Body of pancreas (tissue), 4 donors: ENCODE measurements at regions not wholly inside any gene's neighbourhood (a gene's known extent, or its start where the extent isn't known, plus 50 kb on each side); places are given as distances from the start of the nearest gene placed in this dataset.

Source experiments
- ATAC-seq: fragments of 150-250 bp; one replicate; pipeline ENCODE4 v1.9.1; 2016
- DNase-seq, 4 donors: peaks; one replicate each; pipeline ENCODE4 v3.0.0-alpha.2; 2019
- H3K27ac ChIP-seq, 4 donors: fragments of 200-600 bp; sonication (generic); 1 replicate in 3 of 4; 2 replicates in 1 of 4; pipeline versions ENCODE4 v1.5.1 to v1.6.1; 2016 to 2019; ENCODE audit warnings: mild to moderate bottlenecking in 1 of 4, mixed read lengths in 1 of 4, moderate library complexity in 1 of 4
- H3K27me3 ChIP-seq, 2 donors: fragments of 200-600 bp; sonication (generic); one replicate each; pipeline ENCODE4 v1.6.0; 2016; ENCODE audit warnings: mild to moderate bottlenecking in 1 of 2
- H3K36me3 ChIP-seq, 2 donors: fragments of 200-600 bp; sonication (generic); replicated peaks in 1 of 2; 2 replicates each; pipeline ENCODE4 v1.5.1; 2016; ENCODE audit warnings: low read depth in 2 of 2; ENCODE audit not compliant: insufficient read depth in 1 of 2
- H3K4me1 ChIP-seq: fragments of 200-600 bp; sonication (generic); one replicate; pipeline ENCODE4 v1.6.0; 2016
- H3K4me3 ChIP-seq, 2 donors: fragments of 200-600 bp; sonication (generic); 1 replicate in 1 of 2; 2 replicates in 1 of 2; pipeline ENCODE4 v1.5.1; 2016 to 2019
- H3K9me3 ChIP-seq, 3 donors: fragments of 200-600 bp; sonication (generic); 1 replicate in 2 of 3; 2 replicates in 1 of 3; pipeline ENCODE4 v1.5.1; 2016
- POLR2A ChIP-seq, 3 donors: fragments of 450-650 bp; IDR thresholded peaks; one replicate each; pipeline ENCODE4 v1.6.1; 2016; ENCODE audit warnings: antibody characterized with exemption in 3 of 3, mild to moderate bottlenecking in 2 of 3
- WGBS, 2 donors: methylation state at CpG; one replicate each; pipeline ENCODE4 v1.1.5; 2017; 5-methylcytosine and 5-hydroxymethylcytosine counted together
- intact Hi-C: fragments of 100-400 bp; cut with DNase I; formaldehyde crosslinking; loops from one replicate; pipeline ENCODE4 v1.15.1; 2023
- TF ChIP-seq, protein P1 (sequence below), 7 experiments: fragments of 450-650 bp in 4 of 7; fragments of 200-600 bp in 3 of 7; sonication (generic) in 3 of 7; IDR thresholded peaks; one replicate each; pipeline ENCODE4 v1.5.1; 2016 to 2019; ENCODE audit warnings: antibody characterized with exemption in 7 of 7

GRCh38 chr22:48520884-48521588, 1306.6 kb downstream of the BRD1 start:
- intact Hi-C loops, result no loop called here

DNA sequence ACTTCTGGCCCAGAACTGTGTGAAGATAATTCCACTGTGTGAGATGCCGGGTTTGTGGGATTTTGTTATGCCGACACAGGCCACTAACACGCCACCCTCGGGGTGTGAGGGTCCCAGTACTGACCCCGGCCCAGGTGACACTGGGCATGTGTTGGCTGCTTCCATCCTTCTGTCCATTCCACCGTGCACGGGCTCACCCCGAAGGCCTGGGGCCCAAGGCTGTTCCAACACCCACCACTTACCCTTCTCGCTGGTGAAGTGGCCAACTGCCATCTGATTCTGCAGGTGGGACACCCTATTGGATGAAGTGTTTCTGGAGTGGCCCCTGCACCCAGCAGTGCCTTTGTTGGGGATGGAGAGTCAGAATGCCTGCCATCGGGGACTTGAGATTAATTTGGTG, 1307.5 kb downstream of the BRD1 start:
- no peak for TF ChIP-seq POLR2A (IDR thresholded peaks at IDR 0.05)
- TF ChIP-seq, protein P1, sequence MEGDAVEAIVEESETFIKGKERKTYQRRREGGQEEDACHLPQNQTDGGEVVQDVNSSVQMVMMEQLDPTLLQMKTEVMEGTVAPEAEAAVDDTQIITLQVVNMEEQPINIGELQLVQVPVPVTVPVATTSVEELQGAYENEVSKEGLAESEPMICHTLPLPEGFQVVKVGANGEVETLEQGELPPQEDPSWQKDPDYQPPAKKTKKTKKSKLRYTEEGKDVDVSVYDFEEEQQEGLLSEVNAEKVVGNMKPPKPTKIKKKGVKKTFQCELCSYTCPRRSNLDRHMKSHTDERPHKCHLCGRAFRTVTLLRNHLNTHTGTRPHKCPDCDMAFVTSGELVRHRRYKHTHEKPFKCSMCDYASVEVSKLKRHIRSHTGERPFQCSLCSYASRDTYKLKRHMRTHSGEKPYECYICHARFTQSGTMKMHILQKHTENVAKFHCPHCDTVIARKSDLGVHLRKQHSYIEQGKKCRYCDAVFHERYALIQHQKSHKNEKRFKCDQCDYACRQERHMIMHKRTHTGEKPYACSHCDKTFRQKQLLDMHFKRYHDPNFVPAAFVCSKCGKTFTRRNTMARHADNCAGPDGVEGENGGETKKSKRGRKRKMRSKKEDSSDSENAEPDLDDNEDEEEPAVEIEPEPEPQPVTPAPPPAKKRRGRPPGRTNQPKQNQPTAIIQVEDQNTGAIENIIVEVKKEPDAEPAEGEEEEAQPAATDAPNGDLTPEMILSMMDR (IDR thresholded peaks at IDR 0.05), result no peak
- Histone ChIP-seq H3K9me3 (no peaks in the 10 kb centered on the region), H3K27ac (no peak overlapping the region), H3K27me3 (no peaks in the 10 kb centered on the region), H3K4me3 (no peak overlapping the region), H3K4me1 (no peaks in the 10 kb centered on the region), H3K36me3 (no peaks in the 10 kb centered on the region)
- intact Hi-C loops, result no loop called here
- DNase-seq, result no peak
- 53 to 59% methylated on average over 4 to 10 of the region's 10 CpGs for WGBS, 2 donors
- no peak for ATAC-seq

More at GRCh38 chr22:48520884-48521588, 1306.6 kb downstream of the BRD1 start:
- Histone ChIP-seq H3K27me3 (peaks cover 0 to 3% of the 10 kb centered on the region in 2 donors), H3K36me3 (no peaks in the 10 kb centered on the region), H3K4me3 (no peak overlapping the region), H3K9me3 (no peaks in the 10 kb centered on the region), H3K27ac (no peak overlapping the region), H3K4me1 (no peaks in the 10 kb centered on the region)
- TF ChIP-seq, protein P1 (IDR thresholded peaks at IDR 0.05), result no peak
- TF ChIP-seq POLR2A (IDR thresholded peaks at IDR 0.05), result no peak
- ATAC-seq (no peak), DNase-seq (no peak)
- 33 to 45% methylated on average over 10 to 13 of the region's 13 CpGs for WGBS, 2 donors

- Histone ChIP-seq H3K4me1 (no peaks in the 10 kb centered on the region), H3K36me3 (no peaks in the 10 kb centered on the region), H3K4me3 (no peak overlapping the region), H3K27ac (no peak overlapping the region), H3K9me3 (no peaks in the 10 kb centered on the region), H3K27me3 (no peaks in the 10 kb centered on the region)
- ATAC-seq, result no peak
- WGBS, 2 donors, result 37 to 48% methylated on average over 21 to 31 of the region's 35 CpGs
- TF ChIP-seq, protein P1 (IDR thresholded peaks at IDR 0.05), result peak in 5 of 7 experiments; percentile 11 to 36 (median 31)
- TF ChIP-seq POLR2A (IDR thresholded peaks at IDR 0.05), result no peak
- DNase-seq, result peak; percentile 19 to 49 (median 34)
- intact Hi-C loops, result no loop called here
Observed at GRCh38 chr22:48517039-48518030, 1310.3 kb downstream of the BRD1 start.

DNA sequence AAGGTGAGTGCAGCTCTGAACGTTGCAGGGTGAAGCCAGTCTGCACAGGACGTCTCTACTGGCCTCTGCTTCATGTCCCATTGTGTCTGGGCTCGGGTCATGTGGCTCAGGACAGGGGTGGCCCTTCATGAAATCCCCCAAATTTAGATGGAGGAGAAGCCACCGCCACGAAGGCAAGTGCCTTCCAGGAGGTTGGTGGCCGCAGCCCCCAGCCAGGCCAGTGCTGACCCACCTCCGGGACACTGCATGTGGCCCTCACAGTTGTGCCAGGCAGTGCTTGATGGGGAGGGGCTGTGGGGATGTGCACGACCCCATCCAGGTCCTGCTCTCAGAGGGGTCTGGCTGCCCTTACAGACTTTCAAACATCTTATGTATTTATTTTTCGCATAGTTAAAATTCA, 1311.1 kb downstream of the BRD1 start:
- no peak overlapping the region for H3K27ac ChIP-seq
- 50 to 64% methylated on average over 4 to 8 of the region's 9 CpGs for WGBS, 2 donors
- TF ChIP-seq POLR2A (IDR thresholded peaks at IDR 0.05), result no peak
- no peaks in the 10 kb centered on the region for H3K36me3 ChIP-seq
- H3K9me3 ChIP-seq, result no peaks in the 10 kb centered on the region
- ATAC-seq (no peak), DNase-seq (no peak)
- H3K4me3 ChIP-seq, result no peak overlapping the region
- intact Hi-C loops, result no loop called here
- H3K27me3 ChIP-seq, result no peaks in the 10 kb centered on the region
- no peaks in the 10 kb centered on the region for H3K4me1 ChIP-seq

GRCh38 chr22:48515571-48516200, 1312.0 kb downstream of the BRD1 start:
- Histone ChIP-seq H3K36me3 (no peaks in the 10 kb centered on the region), H3K9me3 (no peaks in the 10 kb centered on the region), H3K4me3 (no peak overlapping the region), H3K4me1 (no peaks in the 10 kb centered on the region), H3K27me3 (no peaks in the 10 kb centered on the region), H3K27ac (no peak overlapping the region)
- no peak for DNase-seq
- TF ChIP-seq, protein P1 (IDR thresholded peaks at IDR 0.05), result no peak
- TF ChIP-seq POLR2A (IDR thresholded peaks at IDR 0.05), result no peak
- 80 to 85% methylated on average over 21 to 24 of the region's 24 CpGs for WGBS, 2 donors
- intact Hi-C loops, result no loop called here
- ATAC-seq, result no peak
